ENCODE measurements at regions not wholly inside any gene's neighbourhood (a gene's known extent, or its start where the extent isn't known, plus 50 kb on each side); places are given as distances from the start of the nearest gene placed in this dataset.

DNA sequence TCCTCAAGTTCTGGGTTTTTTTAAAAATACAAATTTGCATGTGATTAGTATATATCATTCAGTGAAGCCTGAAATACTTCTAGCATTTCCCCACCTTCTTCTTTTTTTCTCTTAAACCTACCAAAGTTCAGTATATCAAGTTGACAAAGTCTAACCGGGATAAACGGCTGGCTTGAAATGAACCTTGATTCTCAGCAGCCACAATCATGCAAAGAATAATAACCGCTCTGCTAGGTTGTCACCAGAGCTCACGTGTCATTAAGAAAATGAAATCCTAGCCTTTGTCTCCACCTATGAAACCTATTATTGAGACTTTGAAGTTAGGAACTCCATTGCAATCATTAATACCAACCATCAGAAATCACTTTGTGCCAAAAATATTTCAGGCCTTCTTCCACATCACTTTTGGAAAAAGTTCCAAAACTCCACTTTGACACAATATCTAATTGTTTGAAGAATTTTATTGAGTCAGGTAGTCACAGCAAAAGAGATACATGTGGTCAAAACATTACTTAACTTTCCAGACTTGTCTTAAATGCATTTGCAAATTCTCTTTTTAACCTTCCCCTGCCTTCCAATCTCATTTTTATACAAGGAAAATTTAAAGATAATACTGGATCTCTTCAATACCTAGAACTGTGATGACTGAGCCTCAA lies 285.6 kb upstream of the ACVR2A start:
- in situ Hi-C loops (cut with MboI; ENCODE audit: low sequenced_read_pairs), result no loop called here

DNA sequence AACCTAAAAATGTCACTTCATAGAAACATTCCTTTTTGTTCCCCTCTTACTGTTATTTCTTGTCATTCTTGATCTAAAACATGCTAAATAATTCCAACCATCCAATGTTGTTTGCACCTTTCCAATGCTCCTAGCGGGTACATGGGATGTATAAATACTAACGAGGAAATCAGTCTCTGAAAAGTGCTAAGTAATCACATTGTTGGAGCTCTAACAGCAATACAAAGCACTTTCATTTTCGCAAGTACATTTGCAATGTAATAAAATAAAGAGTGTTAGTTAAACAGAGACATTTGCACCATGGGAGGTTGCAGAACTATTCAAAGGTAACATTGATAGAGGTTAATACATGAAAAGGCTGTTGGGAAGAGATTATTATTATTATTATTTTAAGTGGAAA lies 286.2 kb upstream of the ACVR2A start:
- in situ Hi-C loops (cut with MboI; ENCODE audit: low sequenced_read_pairs), result no loop called here

DNA sequence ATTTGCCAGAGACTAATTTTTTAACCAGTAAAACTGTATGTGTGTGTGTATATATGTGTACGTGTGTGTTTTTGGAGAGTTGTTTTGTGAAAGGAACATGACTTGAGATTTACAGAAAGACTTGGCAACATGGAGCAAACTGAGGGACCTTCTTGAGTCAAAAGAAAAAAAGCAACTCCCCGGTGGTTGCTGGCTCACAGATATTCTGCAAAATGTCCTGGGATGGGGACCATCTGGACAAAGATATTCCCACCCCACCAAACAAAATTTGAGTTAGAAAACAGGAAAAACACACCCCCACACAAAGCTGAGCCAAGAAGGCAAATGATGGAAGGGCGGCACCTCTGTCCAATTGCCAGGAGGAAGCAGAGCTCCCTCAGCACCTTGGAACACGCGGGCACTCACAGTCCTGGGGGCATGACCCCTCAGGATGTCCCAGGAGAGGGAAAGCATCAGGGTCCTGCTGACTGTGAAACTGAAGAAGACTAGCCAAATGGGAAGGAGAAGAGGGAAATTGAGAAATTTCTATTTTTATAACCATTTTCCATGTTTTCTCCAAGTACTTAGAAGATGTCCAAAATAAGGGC lies 290.2 kb upstream of the ACVR2A start:
- in situ Hi-C loops (cut with MboI; ENCODE audit: low sequenced_read_pairs), result no loop called here

DNA sequence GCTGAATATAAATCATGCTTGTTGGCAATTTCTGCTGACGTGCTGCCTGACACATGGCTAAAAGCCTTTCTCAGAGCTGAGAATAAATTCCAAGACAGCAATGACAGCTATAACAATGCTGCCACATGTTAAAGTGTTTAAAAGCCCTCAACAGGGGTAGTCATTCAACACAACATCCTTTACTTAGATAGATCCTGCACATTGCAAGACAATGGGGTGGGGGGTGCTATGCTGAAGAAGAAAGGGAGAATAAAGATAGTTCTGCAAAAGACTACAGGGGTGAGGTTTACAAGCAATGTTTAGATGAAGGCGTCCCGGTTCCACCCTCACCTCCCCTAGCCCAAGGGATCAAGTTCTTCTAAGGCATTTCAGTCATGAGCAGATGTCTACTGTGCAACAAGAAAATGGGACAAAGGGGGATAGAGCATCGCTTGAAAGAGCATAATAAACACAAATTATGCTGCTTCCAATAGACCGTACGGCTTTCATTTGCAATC lies 291.0 kb upstream of the ACVR2A start:
- in situ Hi-C loops (cut with MboI; ENCODE audit: low sequenced_read_pairs), result no loop called here

DNA sequence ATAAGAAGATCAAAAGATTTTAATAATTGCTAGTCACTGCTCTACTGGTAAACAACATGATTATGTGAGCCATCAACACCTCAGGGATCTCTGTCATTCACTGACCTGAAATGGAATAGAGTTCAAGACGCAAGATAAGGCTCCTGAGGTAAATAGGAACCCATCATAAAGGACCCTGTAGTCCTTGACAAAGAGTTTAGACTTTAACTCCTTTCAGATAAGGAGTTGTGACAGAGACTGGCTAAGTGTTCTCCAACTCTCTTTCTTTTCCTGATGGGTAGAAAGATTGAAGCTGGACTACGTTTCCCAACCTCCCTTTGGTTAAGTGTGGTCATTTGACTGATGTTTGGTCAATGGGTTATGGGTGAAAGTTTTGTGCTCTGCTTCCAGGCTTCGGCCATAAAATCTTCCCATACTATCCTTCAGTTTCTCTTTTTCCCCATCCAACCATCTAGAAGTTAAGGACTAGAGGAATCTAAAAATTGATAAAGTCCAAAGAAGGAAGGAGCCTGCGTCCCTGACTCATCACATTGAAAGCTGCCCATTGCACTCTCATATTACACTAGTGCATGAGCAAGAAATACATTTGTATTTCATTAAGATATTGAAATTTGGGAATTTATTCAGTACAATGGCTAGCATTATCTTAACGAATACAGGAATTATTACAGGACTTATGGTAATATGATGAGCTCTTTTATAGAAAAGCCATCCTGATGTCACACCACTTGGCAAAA lies 293.7 kb upstream of the ACVR2A start:
- in situ Hi-C loops (cut with MboI; ENCODE audit: low sequenced_read_pairs), result no loop called here

DNA sequence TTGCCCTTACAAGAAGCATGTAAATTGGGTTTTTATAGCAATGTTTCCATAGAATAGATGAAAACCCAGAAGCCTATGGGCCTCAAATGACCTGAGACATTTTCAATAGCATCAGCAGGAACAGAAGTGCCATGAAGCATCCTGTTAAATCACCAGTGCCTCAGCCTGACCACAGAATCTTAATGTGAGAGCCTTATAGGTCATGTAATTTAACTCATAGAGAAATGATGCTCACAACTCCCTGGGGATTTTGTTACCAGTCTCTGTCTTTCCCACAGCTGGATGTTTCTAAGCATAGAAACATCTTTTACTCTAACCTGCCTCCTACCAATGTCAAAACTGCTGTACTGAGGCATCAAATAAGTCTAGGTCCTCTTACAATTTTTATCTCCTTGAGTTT lies 295.8 kb upstream of the ACVR2A start:
- in situ Hi-C loops (cut with MboI; ENCODE audit: low sequenced_read_pairs), result no loop called here

DNA sequence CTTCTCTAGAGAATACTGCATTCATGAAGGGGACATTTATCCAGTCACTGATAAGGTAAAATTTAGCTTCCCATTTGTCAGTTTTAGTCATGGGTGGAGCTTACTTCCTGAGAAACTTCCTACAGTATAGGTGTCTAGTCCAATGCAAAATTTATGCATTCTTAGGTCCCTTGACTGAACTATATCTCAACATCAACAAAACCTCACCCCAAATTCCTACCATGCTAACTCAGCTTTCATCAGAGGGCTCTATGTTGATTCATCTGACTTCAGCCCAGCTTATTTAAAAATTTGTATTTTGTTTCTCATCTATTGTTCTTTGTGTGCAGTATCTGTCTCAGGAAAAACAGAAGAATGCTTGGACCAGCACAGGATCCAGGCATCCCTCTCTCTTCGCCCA lies 296.4 kb upstream of the ACVR2A start:
- in situ Hi-C loops (cut with MboI; ENCODE audit: low sequenced_read_pairs), result no loop called here

DNA sequence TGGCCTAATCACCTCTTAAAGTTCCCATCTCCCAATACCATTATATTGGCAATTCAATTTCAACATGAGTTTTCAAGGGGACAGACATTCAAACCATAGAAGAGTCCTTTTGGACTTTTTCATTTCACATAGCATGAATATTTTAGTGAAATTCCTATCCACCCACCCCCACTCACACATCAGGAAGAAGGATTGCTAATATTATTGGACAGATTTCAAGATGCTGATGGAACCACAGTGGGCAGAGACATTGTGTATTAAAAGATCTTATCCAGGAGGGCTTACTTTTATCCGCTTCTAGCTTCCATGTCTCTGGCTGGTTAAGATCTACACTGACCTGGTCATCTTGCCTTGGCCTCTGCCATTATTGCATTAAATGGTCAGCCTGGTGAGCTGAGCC lies 297.4 kb upstream of the ACVR2A start:
- in situ Hi-C loops (cut with MboI; ENCODE audit: low sequenced_read_pairs), result no loop called here

DNA sequence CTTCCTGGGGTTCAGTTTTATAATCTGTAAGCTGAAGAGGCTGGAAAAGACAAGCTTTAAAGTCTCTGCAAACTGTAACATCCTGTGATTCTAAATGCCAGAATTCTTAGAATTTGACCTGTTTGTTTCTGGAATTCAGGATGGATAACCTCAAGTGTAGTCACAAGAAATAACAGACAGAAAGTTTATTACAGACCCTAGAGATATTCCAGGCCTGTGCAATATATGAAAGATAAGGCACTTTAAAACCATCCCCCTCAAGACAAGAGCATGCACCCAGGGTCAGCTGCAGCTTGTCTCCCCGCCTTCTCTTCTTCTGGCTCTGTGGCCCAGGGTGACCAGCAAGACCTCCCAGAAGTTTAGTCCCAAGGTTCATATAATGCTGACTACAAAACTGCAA lies 298.7 kb upstream of the ACVR2A start:
- in situ Hi-C loops (cut with MboI; ENCODE audit: low sequenced_read_pairs), result no loop called here

DNA sequence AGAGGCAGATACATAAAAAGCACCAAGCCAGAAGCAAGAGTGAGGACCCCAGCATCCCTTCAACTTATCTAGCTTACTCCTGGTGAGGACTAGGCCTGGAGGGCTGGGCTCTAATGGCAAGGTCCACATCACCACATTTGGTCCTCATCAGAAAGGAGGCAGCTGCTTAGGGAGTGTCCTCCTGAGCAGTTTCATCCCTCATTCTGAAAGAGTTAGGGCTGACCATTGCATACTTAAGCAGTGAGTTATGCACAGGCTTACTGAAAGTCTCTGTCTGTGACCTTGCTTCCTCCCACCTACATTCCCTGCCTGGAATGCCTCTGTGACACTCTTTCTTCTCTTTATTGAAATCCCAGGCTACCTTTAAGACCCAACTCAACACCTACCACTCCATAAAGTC lies 301.8 kb upstream of the ACVR2A start:
- in situ Hi-C loops (cut with MboI; ENCODE audit: low sequenced_read_pairs), result no loop called here

DNA sequence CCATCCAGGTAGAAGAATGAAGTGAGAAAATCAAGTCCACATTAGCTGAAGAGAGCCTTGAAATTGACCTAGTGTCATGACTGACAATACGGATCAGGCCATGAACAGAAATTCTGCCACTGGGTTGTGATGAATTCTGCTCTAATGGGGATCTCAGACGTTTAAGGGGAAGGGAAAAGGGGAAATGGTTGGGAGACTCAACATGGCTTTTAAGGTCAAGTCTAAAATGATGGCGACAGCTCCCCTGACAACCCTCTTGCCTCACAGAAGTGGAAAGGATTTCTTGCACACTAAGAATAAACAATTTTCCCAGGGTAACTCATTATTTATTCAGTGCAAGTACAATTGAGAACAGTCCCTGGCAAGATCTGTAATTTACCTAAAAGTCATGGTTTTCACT lies 302.5 kb upstream of the ACVR2A start:
- in situ Hi-C loops (cut with MboI; ENCODE audit: low sequenced_read_pairs), result no loop called here

DNA sequence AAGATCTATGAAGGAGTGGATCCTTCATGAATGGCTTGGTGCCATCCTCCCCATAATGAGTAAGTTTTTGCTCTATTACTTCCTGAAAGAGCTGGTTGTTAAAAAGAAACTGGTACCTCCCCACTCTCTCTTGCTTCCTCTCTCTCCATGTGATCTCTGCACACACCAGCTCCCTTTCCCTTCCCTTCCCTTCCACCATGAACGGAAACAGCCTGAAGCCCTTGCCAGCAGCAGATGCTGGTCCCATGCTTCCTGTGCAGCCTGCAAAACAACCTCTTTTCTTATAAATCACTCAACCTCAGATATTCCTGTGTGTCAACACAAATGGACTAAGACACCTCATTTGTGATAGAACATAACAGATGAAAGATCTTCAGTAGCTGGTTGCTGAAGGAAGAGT lies 303.5 kb upstream of the ACVR2A start:
- in situ Hi-C loops (cut with MboI; ENCODE audit: low sequenced_read_pairs), result no loop called here

DNA sequence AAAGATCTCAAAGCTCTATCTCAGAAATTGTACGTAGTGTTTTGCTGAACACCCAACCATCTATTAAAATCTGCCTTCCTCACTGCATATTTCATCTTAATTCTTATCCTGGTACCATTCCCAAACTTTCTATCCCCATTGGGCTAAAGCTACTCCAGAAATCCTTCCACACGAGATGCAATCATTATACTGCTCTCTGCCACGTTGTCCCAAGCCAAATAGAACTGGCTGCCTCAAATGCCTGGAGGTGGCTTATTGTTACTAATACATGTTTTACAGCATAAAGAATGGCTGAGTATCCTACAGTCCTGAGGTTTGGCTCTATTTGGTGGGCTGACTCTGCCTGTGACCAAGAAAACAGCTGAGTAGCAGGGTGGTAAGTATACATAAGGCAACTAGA lies 306.0 kb upstream of the ACVR2A start:
- in situ Hi-C loops (cut with MboI; ENCODE audit: low sequenced_read_pairs), result no loop called here

DNA sequence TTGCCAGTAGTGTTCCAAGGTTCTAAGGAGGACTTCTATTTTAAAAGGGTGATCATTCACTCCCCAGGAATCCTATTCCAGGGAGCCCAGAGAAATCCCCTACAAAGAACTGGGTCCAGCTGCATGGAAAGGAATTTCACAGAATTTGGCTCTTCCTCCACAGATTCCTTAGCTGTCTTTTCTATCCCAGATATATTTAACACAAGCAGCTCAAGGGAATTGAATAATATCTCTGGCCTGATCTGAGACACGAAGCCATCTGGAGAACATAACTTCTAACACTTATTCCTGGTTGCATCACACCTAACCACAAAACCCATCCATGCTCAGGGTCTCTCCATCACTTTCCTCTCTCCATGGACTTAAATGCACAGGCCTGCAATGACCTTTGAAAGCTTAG lies 306.7 kb upstream of the ACVR2A start:
- in situ Hi-C loops (cut with MboI; ENCODE audit: low sequenced_read_pairs), result no loop called here

DNA sequence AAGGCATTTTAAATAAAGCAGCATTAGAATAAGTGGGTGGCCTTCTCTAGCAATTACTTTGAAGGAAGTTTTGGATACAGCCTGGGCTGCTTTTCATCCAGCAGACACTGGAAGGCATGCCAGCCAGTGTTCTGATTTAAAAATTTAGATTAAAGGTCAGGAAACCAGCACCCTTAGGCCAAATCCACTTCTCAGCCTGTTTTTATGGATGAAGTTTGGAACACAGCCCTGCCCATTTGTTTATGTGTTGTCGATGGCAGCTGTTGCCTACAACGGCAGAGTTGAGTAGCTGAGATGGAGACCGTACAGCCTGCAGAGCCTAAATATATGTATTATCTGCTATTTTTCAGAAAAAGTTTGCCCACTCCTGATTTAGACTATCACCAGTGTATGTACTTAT lies 313.6 kb upstream of the ACVR2A start:
- in situ Hi-C loops (cut with MboI; ENCODE audit: low sequenced_read_pairs), result no loop called here

DNA sequence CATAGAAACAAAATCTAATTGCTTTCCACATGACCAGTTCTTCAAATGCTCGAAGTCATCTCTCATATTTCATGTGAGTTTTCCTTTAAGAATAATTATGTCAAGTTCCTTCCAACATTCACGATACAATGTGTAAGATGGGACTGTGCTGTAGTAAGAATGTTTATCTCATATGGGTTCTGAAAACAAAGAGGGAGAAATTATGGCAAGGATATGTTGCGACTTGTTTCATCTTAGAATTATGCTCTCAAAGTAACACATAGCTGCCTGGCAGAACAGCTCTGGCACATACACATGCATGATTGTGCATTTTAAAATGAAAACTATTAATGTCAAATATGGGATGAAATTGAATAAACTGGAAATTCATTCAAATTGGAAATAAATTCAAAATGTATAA lies 314.8 kb upstream of the ACVR2A start:
- in situ Hi-C loops (cut with MboI; ENCODE audit: low sequenced_read_pairs), result no loop called here

DNA sequence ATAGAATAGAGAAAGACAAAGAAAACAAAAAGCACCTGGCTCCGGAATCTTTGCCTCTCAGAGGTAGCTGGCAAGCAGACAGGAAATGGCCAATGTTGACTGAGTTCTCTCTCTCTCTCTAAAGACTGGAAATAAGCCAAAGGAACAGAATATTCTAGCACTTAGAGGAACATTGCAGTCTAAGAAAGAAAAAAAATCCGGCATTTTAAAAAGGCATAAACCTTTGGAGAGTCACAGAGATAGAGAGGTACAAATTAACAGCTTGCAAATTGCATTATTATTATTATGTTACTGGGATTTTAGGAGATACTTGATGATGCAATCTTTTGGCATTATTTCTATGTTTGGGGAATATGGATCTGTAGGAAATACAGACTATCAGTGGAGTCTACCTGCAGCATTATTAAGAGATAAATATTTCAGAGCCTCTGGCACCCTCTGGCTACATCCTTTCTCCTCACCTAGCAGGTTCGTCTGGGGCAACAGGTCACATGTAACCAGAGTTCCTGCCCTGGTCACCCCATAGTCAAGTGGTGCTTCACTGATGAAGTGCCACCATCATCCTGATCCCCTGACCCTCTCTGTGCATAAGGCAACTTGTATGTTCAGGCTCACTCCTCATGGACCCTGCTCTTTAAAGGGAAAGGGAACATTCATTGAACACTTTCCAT lies 318.9 kb upstream of the ACVR2A start:
- in situ Hi-C loops (cut with MboI; ENCODE audit: low sequenced_read_pairs), result no loop called here

DNA sequence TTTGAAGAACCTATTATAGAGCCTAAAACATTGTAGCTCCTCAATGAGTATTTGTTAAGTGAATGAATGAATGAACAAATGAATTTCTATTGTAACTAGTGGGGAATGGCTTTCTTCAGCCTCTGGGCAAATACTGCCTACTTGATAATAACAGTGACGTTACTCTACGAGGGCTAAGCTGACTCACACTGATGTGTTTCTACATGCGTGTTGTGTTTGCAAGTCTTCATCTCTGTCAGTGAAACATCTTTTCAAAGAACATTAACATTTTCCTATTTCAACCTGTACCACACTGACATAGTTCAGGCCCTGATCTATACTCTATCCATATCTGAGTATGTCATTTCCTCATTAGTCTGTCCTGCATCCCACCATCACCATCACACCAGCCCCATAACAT lies 319.9 kb upstream of the ACVR2A start:
- in situ Hi-C loops (cut with MboI; ENCODE audit: low sequenced_read_pairs), result no loop called here

DNA sequence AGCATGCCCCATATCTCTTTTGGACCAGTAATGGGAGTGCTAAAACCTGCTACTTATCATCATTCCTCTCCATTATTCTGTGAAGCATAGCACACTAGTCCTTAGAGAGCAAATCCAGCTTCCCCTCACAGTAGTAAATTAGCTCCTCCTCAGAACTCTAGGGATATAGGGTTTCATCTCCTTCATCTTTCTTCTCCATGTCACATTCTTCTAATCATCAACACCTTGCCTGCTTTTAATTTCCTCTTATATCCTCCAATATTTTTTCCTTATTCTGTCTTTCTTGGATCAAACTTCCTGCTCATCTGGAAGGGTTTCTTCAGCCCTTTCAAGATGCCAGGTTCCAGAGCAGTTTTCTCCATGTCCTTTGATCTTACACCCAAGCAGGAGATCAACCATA lies 321.4 kb upstream of the ACVR2A start:
- in situ Hi-C loops (cut with MboI; ENCODE audit: low sequenced_read_pairs), result no loop called here

DNA sequence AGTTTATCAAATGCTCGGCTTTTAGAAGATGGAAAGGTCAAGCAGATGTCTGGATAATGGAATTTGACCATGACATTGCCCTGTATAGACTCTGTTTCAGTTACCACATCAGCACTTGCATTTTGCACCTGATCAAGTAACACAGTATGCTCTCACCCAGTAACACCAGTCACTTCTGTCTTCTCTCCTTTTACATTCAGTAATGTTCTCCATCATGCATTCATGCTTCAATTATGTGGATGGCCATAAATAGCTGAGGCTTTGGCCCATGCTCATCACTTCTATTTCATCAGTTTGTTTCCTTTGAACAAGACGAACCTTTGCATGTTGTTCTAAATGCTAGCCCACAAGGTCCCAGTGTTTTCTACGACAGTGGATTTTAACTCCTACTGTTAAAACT lies 322.9 kb upstream of the ACVR2A start:
- in situ Hi-C loops (cut with MboI; ENCODE audit: low sequenced_read_pairs), result no loop called here

DNA sequence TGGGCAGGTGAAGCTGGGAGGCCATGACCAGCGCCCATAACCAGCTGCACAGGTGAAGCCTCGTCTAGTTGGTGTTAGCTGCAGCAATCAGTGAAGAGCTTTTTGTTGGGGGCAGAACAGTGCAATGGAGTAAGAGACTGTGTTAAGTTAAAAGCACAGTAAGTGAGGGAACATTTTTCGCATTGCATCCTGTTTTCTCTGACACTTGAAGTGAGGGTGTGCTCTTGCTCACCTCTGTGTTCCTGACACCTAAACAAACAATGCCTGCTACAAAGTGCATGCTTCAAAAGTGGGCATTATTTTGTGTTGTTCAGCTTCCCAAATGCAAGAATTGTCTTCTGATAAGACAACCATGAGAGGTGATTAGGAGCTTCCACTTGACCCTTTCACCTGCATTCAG lies 324.0 kb upstream of the ACVR2A start:
- in situ Hi-C loops (cut with MboI; ENCODE audit: low sequenced_read_pairs), result no loop called here

DNA sequence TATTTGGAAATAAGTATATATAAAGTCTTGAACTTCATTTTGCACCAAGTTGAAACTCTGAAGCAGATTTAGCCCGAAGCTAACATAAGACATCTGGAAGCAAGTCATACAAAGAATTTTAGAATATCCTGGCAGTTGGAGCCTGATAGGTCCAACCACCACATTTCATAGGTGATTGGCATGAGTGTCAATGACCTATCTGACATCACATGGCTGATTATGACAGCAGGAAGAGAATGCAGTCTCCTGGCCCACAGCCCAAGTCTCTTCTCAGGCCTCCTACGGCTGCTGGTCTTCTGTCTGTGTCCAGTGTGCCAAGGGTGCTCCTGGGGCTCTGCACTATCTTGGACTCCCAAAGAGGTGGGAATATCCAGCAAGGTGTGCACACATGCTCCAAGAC lies 325.7 kb upstream of the ACVR2A start:
- in situ Hi-C loops (cut with MboI; ENCODE audit: low sequenced_read_pairs), result no loop called here
